Peyer's patch (tissue), 4 donors: ENCODE measurements at regions not wholly inside any gene's neighbourhood (a gene's known extent, or its start where the extent isn't known, plus 50 kb on each side); places are given as distances from the start of the nearest gene placed in this dataset.

Experiments
- CTCF ChIP-seq, 6 experiments: fragments of 450-650 bp in 4 of 6; fragments of 200-600 bp in 2 of 6; sonication (generic) in 1 of 6; IDR thresholded peaks; one replicate each; pipeline ENCODE4 v1.5.1; 2017 to 2019; ENCODE audit warnings: antibody characterized with exemption in 6 of 6, mild to moderate bottlenecking in 3 of 6, moderate library complexity in 1 of 6
- POLR2A ChIP-seq, 2 donors: fragments of 450-650 bp; IDR thresholded peaks; one replicate each; pipeline ENCODE4 v1.5.1; 2017; ENCODE audit warnings: antibody characterized with exemption in 2 of 2, mild to moderate bottlenecking in 2 of 2, moderate library complexity in 2 of 2

GRCh38 chr12:75760573-75761294 is 249.3 kb upstream of the KRR1 start:
- no peak for TF ChIP-seq CTCF (IDR thresholded peaks at IDR 0.05)
- TF ChIP-seq POLR2A (IDR thresholded peaks at IDR 0.05): no peak
